IMR-90 (cell line): ENCODE measurements at regions not wholly inside any gene's neighbourhood (a gene's known extent, or its start where the extent isn't known, plus 50 kb on each side); places are given as distances from the start of the nearest gene placed in this dataset.

Experiments used
- CEBPB ChIP-seq: IDR thresholded peaks from 2 replicates; pipeline ENCODE4 v1.6.1; 2012; ENCODE audit warnings: low read depth, low read length, improper control_type of control experiment
- CHD1 ChIP-seq: IDR thresholded peaks from 2 replicates; pipeline ENCODE4 v1.6.1; 2012; ENCODE audit warnings: low read depth, low read length, improper control_type of control experiment
- CTCF ChIP-seq: conservative IDR thresholded peaks from 2 replicates; pipeline ENCODE4 v1.5.1; 2012; ENCODE audit warnings: mild to moderate bottlenecking, low read depth, low read length, improper control_type of control experiment
- FOS ChIP-seq: fragments of 150-350 bp; IDR thresholded peaks from 2 replicates; pipeline ENCODE4 v1.6.1; 2016; ENCODE audit warnings: low read depth, low read length
- MAFK ChIP-seq: IDR thresholded peaks from 2 replicates; pipeline ENCODE4 v1.6.1; 2012; ENCODE audit warnings: low read depth, low read length, improper control_type of control experiment
- MXI1 ChIP-seq: IDR thresholded peaks from 2 replicates; pipeline ENCODE4 v1.6.1; 2012; ENCODE audit warnings: low read depth, mild to moderate bottlenecking, low read length, moderate library complexity, borderline replicate concordance
- POLR2A ChIP-seq: IDR thresholded peaks from 2 replicates; pipeline ENCODE4 v1.6.1; 2012; ENCODE audit warnings: mild to moderate bottlenecking, low read depth, low read length
- RCOR1 ChIP-seq: IDR thresholded peaks from 2 replicates; pipeline ENCODE4 v1.6.1; 2012; ENCODE audit warnings: mild to moderate bottlenecking, low read length, improper control_type of control experiment; ENCODE audit not compliant: insufficient replicate concordance
- RFX5 ChIP-seq: IDR thresholded peaks from 2 replicates; pipeline ENCODE4 v1.8.0; 2012; ENCODE audit warnings: low read depth, mild to moderate bottlenecking, low read length, moderate library complexity
- SMC3 ChIP-seq: fragments of 150-350 bp; IDR thresholded peaks from 2 replicates; pipeline ENCODE4 v1.6.1; 2016; ENCODE audit warnings: low read depth, mild to moderate bottlenecking, antibody characterized with exemption, low read length, moderate library complexity

GRCh38 chr13:30082391-30082790 is 225.0 kb downstream of the KATNAL1 start:
- TF ChIP-seq CTCF = no peak
- no peak for TF ChIP-seq CEBPB
- TF ChIP-seq RCOR1 = no peak
- TF ChIP-seq POLR2A = no peak
- TF ChIP-seq RFX5 = no peak
- no peak for TF ChIP-seq FOS
- no peak for TF ChIP-seq CHD1
- TF ChIP-seq SMC3 = no peak
- no peak for TF ChIP-seq MXI1
- no peak for TF ChIP-seq MAFK
